ENCODE measurements at regions not wholly inside any gene's neighbourhood (a gene's known extent, or its start where the extent isn't known, plus 50 kb on each side); places are given as distances from the start of the nearest gene placed in this dataset.

DNA sequence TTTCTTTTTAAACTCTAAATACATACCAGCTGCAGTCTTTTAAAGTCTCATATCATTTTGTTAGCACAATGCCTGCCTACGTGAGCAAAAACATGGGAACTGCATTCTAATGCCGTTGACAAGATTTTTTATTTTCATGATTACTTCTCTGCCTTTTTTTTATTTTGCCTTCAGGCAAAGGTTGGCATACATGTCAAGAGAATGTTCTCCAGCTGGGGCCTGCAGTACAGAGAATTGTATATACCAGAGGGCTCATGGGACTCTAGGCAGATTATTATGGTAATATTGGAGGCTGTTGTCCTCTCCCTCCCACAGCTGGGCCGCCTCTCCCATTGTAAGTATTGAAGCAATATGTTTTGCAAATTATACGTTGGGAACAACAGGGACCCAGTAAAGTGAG is 53.9 kb upstream of the OBI1 start:
- H4K20me1 ChIP-seq (ENCODE audit: insufficient read depth, low read length), result no peaks in the 10 kb centered on the region
- H3K4me2 ChIP-seq (ENCODE audit: low read length), result no peak overlapping the region
- no peak overlapping the region for H3K27ac ChIP-seq (ENCODE audit: low read depth, low read length)
- Mint-ChIP-seq H3K4me1 (ENCODE audit: low read depth, unreplicated experiment) (peaks cover 2% of the 10 kb centered on the region), H3K9me3 (ENCODE audit: unreplicated experiment) (no peaks in the 10 kb centered on the region), H3K36me3 (ENCODE audit: low read depth, unreplicated experiment) (no peaks in the 10 kb centered on the region), H3K4me3 (ENCODE audit: unreplicated experiment) (no peak overlapping the region), H3K27ac (ENCODE audit: unreplicated experiment) (no peak overlapping the region), H3K27me3 (ENCODE audit: low read depth, unreplicated experiment) (no peaks in the 10 kb centered on the region)
- H3K79me2 ChIP-seq (ENCODE audit: insufficient read depth, low read length), result no peaks in the 10 kb centered on the region
- no peaks in the 10 kb centered on the region for H3K36me3 ChIP-seq (ENCODE audit: insufficient read depth, low read length)
- H3K9me3 ChIP-seq (ENCODE audit: insufficient read depth, low read depth, low read length), result no peaks in the 10 kb centered on the region
- no peak overlapping the region for H3K4me3 ChIP-seq (ENCODE audit: insufficient read depth, low read depth, low read length)
- H2AFZ ChIP-seq (ENCODE audit: low read depth, low read length), result no peak overlapping the region
- DNase-seq (ENCODE audit: low read depth) (no peak), FAIRE-seq (no peak)
- no peak overlapping the region for H3K9ac ChIP-seq (ENCODE audit: low read length)
- no peaks in the 10 kb centered on the region for H3K27me3 ChIP-seq (ENCODE audit: insufficient read depth, low read length)
- TF ChIP-seq, protein P1, sequence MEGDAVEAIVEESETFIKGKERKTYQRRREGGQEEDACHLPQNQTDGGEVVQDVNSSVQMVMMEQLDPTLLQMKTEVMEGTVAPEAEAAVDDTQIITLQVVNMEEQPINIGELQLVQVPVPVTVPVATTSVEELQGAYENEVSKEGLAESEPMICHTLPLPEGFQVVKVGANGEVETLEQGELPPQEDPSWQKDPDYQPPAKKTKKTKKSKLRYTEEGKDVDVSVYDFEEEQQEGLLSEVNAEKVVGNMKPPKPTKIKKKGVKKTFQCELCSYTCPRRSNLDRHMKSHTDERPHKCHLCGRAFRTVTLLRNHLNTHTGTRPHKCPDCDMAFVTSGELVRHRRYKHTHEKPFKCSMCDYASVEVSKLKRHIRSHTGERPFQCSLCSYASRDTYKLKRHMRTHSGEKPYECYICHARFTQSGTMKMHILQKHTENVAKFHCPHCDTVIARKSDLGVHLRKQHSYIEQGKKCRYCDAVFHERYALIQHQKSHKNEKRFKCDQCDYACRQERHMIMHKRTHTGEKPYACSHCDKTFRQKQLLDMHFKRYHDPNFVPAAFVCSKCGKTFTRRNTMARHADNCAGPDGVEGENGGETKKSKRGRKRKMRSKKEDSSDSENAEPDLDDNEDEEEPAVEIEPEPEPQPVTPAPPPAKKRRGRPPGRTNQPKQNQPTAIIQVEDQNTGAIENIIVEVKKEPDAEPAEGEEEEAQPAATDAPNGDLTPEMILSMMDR (IDR thresholded peaks at IDR 0.05; ENCODE audit: insufficient read depth, low read depth, low read length), result no peak
- TF ChIP-seq EZH2 (IDR thresholded peaks at IDR 0.05; ENCODE audit: insufficient read depth, low read length), result no peak
- no peaks in the 10 kb centered on the region for H3K4me1 ChIP-seq (ENCODE audit: insufficient read depth, low read length)

DNA sequence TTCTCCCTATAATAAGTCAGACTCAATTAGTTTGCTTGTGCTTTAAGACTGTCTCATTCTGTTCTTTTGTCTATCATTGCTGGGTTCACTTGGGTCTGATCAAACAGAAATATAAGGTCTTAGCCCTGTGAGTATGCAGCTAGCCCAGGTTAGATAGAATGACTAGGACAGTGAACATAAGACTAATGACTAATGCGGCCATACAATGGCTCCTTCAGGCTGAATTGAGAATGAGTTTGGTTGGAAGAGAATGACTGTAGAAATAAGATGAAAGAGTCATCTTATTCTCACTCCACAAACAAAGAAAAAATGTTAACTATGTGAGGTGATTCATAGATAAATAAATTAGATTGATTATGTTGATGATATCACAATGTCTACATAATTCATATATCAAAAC is 50.1 kb upstream of the OBI1 start:
- H3K79me2 ChIP-seq (ENCODE audit: insufficient read depth, low read length), result no peaks in the 10 kb centered on the region
- no peaks in the 10 kb centered on the region for H3K27me3 ChIP-seq (ENCODE audit: insufficient read depth, low read length)
- Mint-ChIP-seq H3K27me3 (ENCODE audit: low read depth, unreplicated experiment) (no peaks in the 10 kb centered on the region), H3K9me3 (ENCODE audit: unreplicated experiment) (no peaks in the 10 kb centered on the region), H3K4me3 (ENCODE audit: unreplicated experiment) (no peak overlapping the region), H3K4me1 (ENCODE audit: low read depth, unreplicated experiment) (peaks cover 2% of the 10 kb centered on the region), H3K27ac (ENCODE audit: unreplicated experiment) (no peak overlapping the region), H3K36me3 (ENCODE audit: low read depth, unreplicated experiment) (no peaks in the 10 kb centered on the region)
- H3K36me3 ChIP-seq (ENCODE audit: insufficient read depth, low read length), result no peaks in the 10 kb centered on the region
- no peak overlapping the region for H3K4me3 ChIP-seq (ENCODE audit: insufficient read depth, low read depth, low read length)
- H4K20me1 ChIP-seq (ENCODE audit: insufficient read depth, low read length), result no peaks in the 10 kb centered on the region
- no peak overlapping the region for H3K27ac ChIP-seq (ENCODE audit: low read depth, low read length)
- no peaks in the 10 kb centered on the region for H3K9me3 ChIP-seq (ENCODE audit: insufficient read depth, low read depth, low read length)
- TF ChIP-seq, protein P1 (IDR thresholded peaks at IDR 0.05; ENCODE audit: insufficient read depth, low read depth, low read length), result no peak
- TF ChIP-seq EZH2 (IDR thresholded peaks at IDR 0.05; ENCODE audit: insufficient read depth, low read length), result no peak
- H3K9ac ChIP-seq (ENCODE audit: low read length), result no peak overlapping the region
- no peaks in the 10 kb centered on the region for H3K4me1 ChIP-seq (ENCODE audit: insufficient read depth, low read length)
- H2AFZ ChIP-seq (ENCODE audit: low read depth, low read length), result no peak overlapping the region
- DNase-seq (ENCODE audit: low read depth) (peak; percentile 30), FAIRE-seq (no peak)
- no peak overlapping the region for H3K4me2 ChIP-seq (ENCODE audit: low read length)

All from astrocyte (in vitro differentiated cells and primary cell).